IMR-90 (cell line): ENCODE measurements at regions not wholly inside any gene's neighbourhood (a gene's known extent, or its start where the extent isn't known, plus 50 kb on each side); places are given as distances from the start of the nearest gene placed in this dataset.

Experiments used
- ATAC-seq: fragments of 200-7000 bp; cut with Tn5 transposase; 2 replicates; pipeline ENCODE4 v1.9.1; 2020; ENCODE audit warnings: low read depth, mild to moderate bottlenecking, moderate library complexity
- BruUV-seq: library from RNA; stranded (reverse); fragments of 400-500 nt; replicated peaks from 2 replicates; lab custom pipeline; 2021; lab: Mats Ljungman, UMichigan
- CTCF ChIA-PET: fragments of 300-600 bp; formaldehyde crosslinking; extraction: SDS; loops from one replicate; lab custom pipeline; 2021; ENCODE audit warnings: antibody characterized with exemption; lab: Yijun Ruan, JAX
- POLR2A ChIA-PET: fragments of 300-600 bp; sonication (Branson Sonifier 250); formaldehyde crosslinking; loops from one replicate; lab custom pipeline; 2022; ENCODE audit warnings: antibody characterized with exemption; ENCODE audit not compliant: unreplicated experiment; lab: Charles Lee
- DNase-seq: peaks from one replicate; pipeline ENCODE4 v3.0.0; 2013
- H2AFZ ChIP-seq: replicated peaks from 2 replicates; pipeline ENCODE3; 2013; ENCODE audit warnings: low read length, mild to moderate bottlenecking; ENCODE audit not compliant: poor library complexity
- H2AK5ac ChIP-seq: 2 replicates; pipeline ENCODE4 v1.6.1; 2013; ENCODE audit warnings: low read depth, low read length, inconsistent platforms
- H2AK9ac ChIP-seq: replicated peaks from 2 replicates; pipeline ENCODE3; 2013; ENCODE audit warnings: mild to moderate bottlenecking, low read depth, low read length, moderate library complexity; ENCODE audit not compliant: poor library complexity
- H2BK120ac ChIP-seq: 2 replicates; pipeline ENCODE4 v1.6.1; 2013; ENCODE audit warnings: low read depth, low read length, inconsistent platforms
- H2BK15ac ChIP-seq: 3 replicates; pipeline ENCODE4 v1.6.1; 2013; ENCODE audit warnings: low read depth, low read length, inconsistent platforms
- H2BK20ac ChIP-seq: 2 replicates; pipeline ENCODE4 v1.6.1; 2013; ENCODE audit warnings: low read depth, mild to moderate bottlenecking, inconsistent platforms, low read length, moderate library complexity
- H2BK5ac ChIP-seq: 2 replicates; pipeline ENCODE4 v1.6.1; 2013; ENCODE audit warnings: mild to moderate bottlenecking, low read depth, low read length, inconsistent platforms; ENCODE audit not compliant: poor library complexity, severe bottlenecking
- H3K14ac ChIP-seq: replicated peaks from 2 replicates; pipeline ENCODE4 v1.6.1; 2013; ENCODE audit warnings: low read depth, low read length, inconsistent platforms
- H3K18ac ChIP-seq: 2 replicates; pipeline ENCODE4 v1.6.1; 2013; ENCODE audit warnings: low read depth, low read length, control low read depth
- H3K23ac ChIP-seq: 2 replicates; pipeline ENCODE4 v1.6.1; 2013; ENCODE audit warnings: low read depth, low read length, inconsistent platforms
- H3K27ac ChIP-seq: 2 replicates; pipeline ENCODE4 v1.5.1; 2013; ENCODE audit warnings: mild to moderate bottlenecking, control low read depth, low read length; ENCODE audit not compliant: insufficient read depth
- H3K27me3 ChIP-seq: 2 replicates; pipeline ENCODE4 v1.6.1; 2013; ENCODE audit warnings: low read length; ENCODE audit not compliant: control insufficient read depth, insufficient read depth
- H3K36me3 ChIP-seq: 2 replicates; pipeline ENCODE4 v1.6.1; 2013; ENCODE audit warnings: low read length, mixed read lengths; ENCODE audit not compliant: control insufficient read depth, insufficient read depth
- H3K4ac ChIP-seq: 2 replicates; pipeline ENCODE4 v1.6.1; 2013; ENCODE audit warnings: low read depth, low read length, inconsistent platforms
- H3K4me1 ChIP-seq: 2 replicates; pipeline ENCODE4 v1.6.1; 2013; ENCODE audit warnings: low read length, mixed read lengths; ENCODE audit not compliant: control insufficient read depth, insufficient read depth
- H3K4me2 ChIP-seq: 2 replicates; pipeline ENCODE4 v1.6.1; 2013; ENCODE audit warnings: low read depth, mild to moderate bottlenecking, control low read depth, low read length, moderate library complexity
- H3K4me3 ChIP-seq: 2 replicates; pipeline ENCODE4 v1.5.1; 2013; ENCODE audit warnings: low read depth, mild to moderate bottlenecking, control low read depth, low read length, moderate library complexity; ENCODE audit not compliant: insufficient read depth
- H3K56ac ChIP-seq: 2 replicates; pipeline ENCODE4 v1.6.1; 2013; ENCODE audit warnings: low read length, inconsistent platforms; ENCODE audit not compliant: insufficient read depth; ENCODE audit errors: extremely low read depth
- H3K79me1 ChIP-seq, 2 experiments: 2 replicates each; pipeline ENCODE4 v1.6.1; 2013; ENCODE audit warnings: low read length in 2 of 2, inconsistent platforms in 1 of 2, low read depth in 1 of 2
- H3K9ac ChIP-seq: 2 replicates; pipeline ENCODE4 v1.6.1; 2013; ENCODE audit warnings: low read depth, low read length, control low read depth
- H3K9me1 ChIP-seq: 2 replicates; pipeline ENCODE4 v1.6.1; 2013; ENCODE audit warnings: low read length, inconsistent platforms; ENCODE audit not compliant: insufficient read depth
- H3K9me3 ChIP-seq: 2 replicates; pipeline ENCODE4 v1.6.1; 2013; ENCODE audit warnings: low read length; ENCODE audit not compliant: control insufficient read depth, insufficient read depth
- H4K20me1 ChIP-seq: 2 replicates; pipeline ENCODE4 v1.6.1; 2013; ENCODE audit warnings: low read length, inconsistent platforms; ENCODE audit not compliant: insufficient read depth
- H4K5ac ChIP-seq: 2 replicates; pipeline ENCODE4 v1.6.1; 2013; ENCODE audit warnings: mild to moderate bottlenecking, low read depth, low read length, control low read depth
- H4K8ac ChIP-seq, 2 experiments: 2 replicates each; pipeline ENCODE4 v1.6.1; 2013; ENCODE audit warnings: low read depth in 2 of 2, low read length in 2 of 2, control low read depth in 1 of 2, inconsistent platforms in 1 of 2
- H4K91ac ChIP-seq: 2 replicates; pipeline ENCODE4 v1.6.1; 2013; ENCODE audit warnings: low read depth, low read length, inconsistent platforms; ENCODE audit not compliant: insufficient read depth
- BHLHE40 ChIP-seq: fragments of 150-350 bp; IDR thresholded peaks from 2 replicates; pipeline ENCODE4 v1.6.1; 2016; ENCODE audit warnings: mild to moderate bottlenecking, low read depth, low read length
- CEBPB ChIP-seq: IDR thresholded peaks from 2 replicates; pipeline ENCODE4 v1.6.1; 2012; ENCODE audit warnings: low read depth, low read length, improper control_type of control experiment
- CTCF ChIP-seq: conservative IDR thresholded peaks from 2 replicates; pipeline ENCODE4 v1.5.1; 2012; ENCODE audit warnings: mild to moderate bottlenecking, low read depth, low read length, improper control_type of control experiment
- MAZ ChIP-seq: IDR thresholded peaks from 2 replicates; pipeline ENCODE4 v1.6.1; 2012; ENCODE audit warnings: low read depth, mild to moderate bottlenecking, low read length, improper control_type of control experiment, moderate library complexity, borderline replicate concordance
- NFE2L2 ChIP-seq: fragments of 150-350 bp; IDR thresholded peaks from 2 replicates; pipeline ENCODE4 v1.6.1; 2016; ENCODE audit warnings: low read depth, mild to moderate bottlenecking, low read length
- POLR2A ChIP-seq: IDR thresholded peaks from 2 replicates; pipeline ENCODE4 v1.6.1; 2012; ENCODE audit warnings: mild to moderate bottlenecking, low read depth, low read length
- RCOR1 ChIP-seq: IDR thresholded peaks from 2 replicates; pipeline ENCODE4 v1.6.1; 2012; ENCODE audit warnings: mild to moderate bottlenecking, low read length, improper control_type of control experiment; ENCODE audit not compliant: insufficient replicate concordance
- WGBS, 2 experiments: methylation state at CpG; one replicate each; pipeline versions ENCODE4 v1.1.5 to v1.1.7; 2013; ENCODE audit warnings: missing lambda C conversion rate in 2 of 2; ENCODE audit not compliant: insufficient read length in 1 of 2; ENCODE audit errors: extremely low coverage in 2 of 2; 5-methylcytosine and 5-hydroxymethylcytosine counted together
- dilution Hi-C: fragments of 300-500 bp; cut with HindIII; formaldehyde crosslinking; loops from one replicate; pipeline ENCODE4 v1.14.3; 2018; ENCODE audit warnings: low sequenced_read_pairs; ENCODE audit not compliant: unreplicated experiment
- in situ Hi-C: fragments of 300-500 bp; cut with MboI; formaldehyde crosslinking; loops from 3 replicates; pipeline ENCODE4 v1.14.3; 2019; ENCODE audit warnings: low sequenced_read_pairs, inconsistent platforms, mixed read lengths
- intact Hi-C: fragments of 100-400 bp; cut with micrococcal nuclease; formaldehyde crosslinking; loops from 2 replicates; pipeline ENCODE4 v1.10.0; 2022

DNA sequence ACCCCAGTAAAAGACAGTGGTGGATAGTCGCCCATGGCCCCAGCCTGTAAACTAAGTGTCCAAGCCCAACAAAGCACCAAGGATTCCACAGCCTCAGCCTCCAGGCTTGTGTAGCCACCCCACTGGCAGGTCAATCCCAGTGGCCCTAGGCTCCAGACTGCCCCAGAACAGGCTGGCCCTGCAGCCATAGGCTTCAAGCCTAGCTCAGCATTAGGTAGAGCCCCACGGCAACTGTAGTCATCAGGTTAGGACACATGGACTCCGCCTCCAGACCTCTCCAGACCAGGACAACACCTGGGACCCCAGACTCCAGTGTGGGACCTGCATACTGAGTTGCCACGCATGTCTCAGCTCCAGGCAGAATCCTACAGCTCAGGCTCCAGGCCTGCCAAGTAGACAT lies 1590.6 kb upstream of the DDX18 start:
- no peak overlapping the region for H3K56ac ChIP-seq
- H4K5ac ChIP-seq = no peak overlapping the region
- H3K9ac ChIP-seq = no peak overlapping the region
- DNase-seq (no peak), ATAC-seq (no peak)
- no peak overlapping the region for H2BK120ac ChIP-seq
- CTCF ChIA-PET = no interaction called here
- H4K91ac ChIP-seq = no peak overlapping the region
- WGBS, 2 experiments = no CpG with 5 or more reads among the region's 4 CpGs
- in situ Hi-C loops = no loop called here
- no peak overlapping the region for H3K4me3 ChIP-seq
- no peak overlapping the region for H4K8ac ChIP-seq
- no peak overlapping the region for H3K4me2 ChIP-seq
- POLR2A ChIA-PET = no interaction called here
- no peak overlapping the region for H2BK5ac ChIP-seq
- H2AK9ac ChIP-seq = no peak overlapping the region
- H3K14ac ChIP-seq = no peak overlapping the region
- dilution Hi-C loops = no loop called here
- no peaks in the 10 kb centered on the region for H4K20me1 ChIP-seq
- no peak overlapping the region for H3K27ac ChIP-seq
- H3K23ac ChIP-seq = no peak overlapping the region
- H3K36me3 ChIP-seq = no peaks in the 10 kb centered on the region
- no peak overlapping the region for H3K4ac ChIP-seq
- no peak overlapping the region for H2AFZ ChIP-seq
- no peak overlapping the region for H2BK20ac ChIP-seq
- H3K4me1 ChIP-seq = no peaks in the 10 kb centered on the region
- TF ChIP-seq NFE2L2 = no peak
- TF ChIP-seq RCOR1 = no peak
- no peak for TF ChIP-seq CEBPB
- no peak for TF ChIP-seq BHLHE40
- no peak for TF ChIP-seq MAZ
- TF ChIP-seq CTCF = no peak
- TF ChIP-seq POLR2A = no peak
- H3K9me3 ChIP-seq = peaks cover 11% of the 10 kb centered on the region
- H3K9me1 ChIP-seq = no peaks in the 10 kb centered on the region
- no peaks in the 10 kb centered on the region for H3K79me1 ChIP-seq
- BruUV-seq = no TSS peak
- H2BK15ac ChIP-seq = no peak overlapping the region
- no peaks in the 10 kb centered on the region for H3K27me3 ChIP-seq
- intact Hi-C loops = no loop called here
- no peak overlapping the region for H3K18ac ChIP-seq
- H2AK5ac ChIP-seq = no peak overlapping the region
